HG03175 (cell line): ENCODE measurements at regions not wholly inside any gene's neighbourhood (a gene's known extent, or its start where the extent isn't known, plus 50 kb on each side); places are given as distances from the start of the nearest gene placed in this dataset.
"Not testable (repeated sequence)": the region's sequence is repeated elsewhere in the genome, so short reads cannot be mapped to it uniquely, and the experiment has no call there.

Experiments
- ATAC-seq: cut with Tn5 transposase; IDR thresholded peaks from one replicate; pipeline ENCODE4 v1.9.1; 2021; ENCODE audit warnings: mild to moderate bottlenecking, moderate library complexity; ENCODE audit not compliant: unreplicated experiment

DNA sequence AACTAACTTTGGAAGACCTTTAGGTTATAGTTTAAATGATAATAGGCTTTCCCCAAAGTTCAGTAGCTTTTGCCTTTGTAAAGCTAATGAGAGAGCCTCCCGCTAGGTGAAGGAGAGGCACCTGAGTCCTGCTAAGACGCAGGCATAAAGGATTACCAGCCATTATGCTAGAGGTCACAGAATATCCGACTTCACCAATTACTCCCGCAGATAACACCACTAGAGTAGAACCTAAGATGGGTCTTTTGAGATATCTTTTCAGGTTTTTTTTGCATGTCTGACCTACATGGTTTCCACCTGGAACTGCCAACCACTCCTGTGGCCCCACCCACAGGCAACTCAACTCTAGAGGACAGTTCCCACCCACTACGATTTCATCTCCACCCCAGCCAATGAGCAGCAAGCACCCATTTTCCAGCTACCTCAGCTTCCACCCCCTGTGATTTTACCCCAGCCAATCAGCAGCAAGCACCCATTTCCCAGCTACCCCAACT is 314.3 kb downstream of the BRD1 start:
- no peak for ATAC-seq

DNA sequence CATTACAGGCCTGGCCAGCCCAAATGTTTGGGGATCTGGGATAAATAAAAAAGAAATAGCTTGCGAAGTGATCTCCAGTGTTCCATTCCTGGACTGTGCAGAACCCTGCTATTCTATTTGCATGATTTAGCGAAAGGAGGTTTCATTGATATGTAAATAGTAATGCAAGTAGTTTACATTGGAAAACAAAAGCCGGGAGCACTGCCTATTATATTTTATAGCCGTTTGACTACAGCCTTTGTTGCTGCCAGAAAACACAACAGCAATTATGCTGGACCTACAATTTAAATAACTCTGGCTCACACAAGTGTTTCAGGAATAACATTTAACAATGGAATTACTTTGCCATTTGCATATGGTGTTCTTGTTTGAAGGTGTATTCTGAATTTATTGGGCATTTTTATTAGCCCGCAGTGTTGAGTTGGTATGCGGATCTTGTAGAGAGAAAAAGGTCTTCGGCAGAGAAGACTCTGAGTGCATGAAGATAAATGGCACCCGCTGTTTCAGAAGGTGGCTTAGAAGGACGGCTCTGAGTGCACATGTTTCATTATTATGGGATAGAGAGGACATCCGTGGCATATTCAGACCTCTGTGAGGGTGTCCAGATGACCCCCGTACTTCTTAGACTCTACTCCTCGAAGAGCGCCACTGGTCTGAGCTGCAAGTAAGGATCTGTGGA is 315.0 kb downstream of the BRD1 start:
- no peak for ATAC-seq

DNA sequence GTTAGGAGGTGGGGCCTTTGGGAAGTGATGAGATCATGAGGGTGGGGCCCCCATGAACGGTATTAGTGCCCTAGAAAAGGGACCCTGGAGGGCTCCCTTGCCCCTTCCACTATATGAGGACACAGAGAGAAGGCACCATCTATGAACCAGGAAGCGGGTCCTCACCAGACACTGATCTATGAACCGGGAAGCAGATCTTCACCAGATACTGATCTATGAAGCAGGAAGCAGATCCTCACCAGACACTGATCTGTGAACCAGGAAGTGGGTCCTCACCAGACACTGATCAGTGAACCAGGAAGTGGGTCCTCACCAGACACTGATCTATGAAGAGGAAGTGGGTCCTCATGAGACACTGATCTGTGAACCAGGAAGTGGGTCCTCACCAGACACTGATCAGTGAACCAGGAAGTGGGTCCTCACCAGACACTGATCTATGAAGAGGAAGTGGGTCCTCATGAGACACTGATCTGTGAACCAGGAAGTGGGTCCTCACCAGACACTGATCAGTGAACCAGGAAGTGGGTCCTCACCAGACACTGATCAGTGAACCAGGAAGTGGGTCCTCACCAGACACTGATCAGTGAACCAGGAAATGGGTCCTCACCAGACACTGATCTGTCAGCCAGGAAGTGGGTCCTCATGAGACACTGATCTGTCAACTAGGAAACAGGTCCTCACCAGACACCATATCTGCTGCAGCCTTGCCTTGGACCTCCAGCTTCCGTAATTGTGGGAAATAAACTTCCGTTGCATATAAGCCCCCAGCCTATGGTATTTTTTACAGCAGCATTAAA is 316.1 kb downstream of the BRD1 start:
- not testable (repeated sequence) for ATAC-seq

DNA sequence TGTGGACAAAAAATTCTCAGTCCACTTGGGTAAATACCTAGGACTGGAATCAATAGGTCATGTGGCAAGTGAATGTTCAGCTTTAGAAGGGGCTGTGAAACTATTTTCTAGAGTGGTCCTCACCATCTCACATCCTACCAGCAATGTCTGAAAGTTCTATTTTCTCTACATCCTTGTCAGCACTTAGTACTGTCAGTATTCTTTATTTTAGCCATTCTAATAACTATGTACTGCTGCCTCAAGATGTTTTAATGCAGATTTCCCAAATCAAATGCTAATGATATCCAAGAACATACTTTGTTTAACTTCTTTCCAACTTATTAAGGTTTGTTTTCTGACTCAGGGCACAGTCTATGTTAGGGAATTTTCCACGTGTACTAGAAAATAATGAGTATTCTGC is 317.0 kb downstream of the BRD1 start:
- no peak for ATAC-seq

DNA sequence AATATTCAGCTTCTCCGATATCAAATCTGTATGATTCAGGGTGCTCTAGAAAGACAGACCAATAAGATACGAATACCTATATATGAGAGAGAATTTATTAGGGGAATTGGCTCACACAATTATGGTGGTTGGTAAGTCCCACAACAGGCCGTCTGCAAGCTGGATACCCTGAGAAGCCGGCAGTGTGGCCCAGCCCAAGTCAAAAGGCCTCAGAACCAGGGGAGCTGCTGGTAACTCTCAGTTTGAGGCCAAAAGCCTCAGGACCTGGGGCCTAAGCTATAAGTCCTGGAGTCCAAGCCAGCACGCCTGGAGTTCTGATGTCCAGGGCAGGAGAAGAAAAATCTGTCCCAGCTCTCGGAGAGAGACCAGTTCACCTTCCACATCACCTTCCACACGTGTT is 318.7 kb downstream of the BRD1 start:
- ATAC-seq: no peak

DNA sequence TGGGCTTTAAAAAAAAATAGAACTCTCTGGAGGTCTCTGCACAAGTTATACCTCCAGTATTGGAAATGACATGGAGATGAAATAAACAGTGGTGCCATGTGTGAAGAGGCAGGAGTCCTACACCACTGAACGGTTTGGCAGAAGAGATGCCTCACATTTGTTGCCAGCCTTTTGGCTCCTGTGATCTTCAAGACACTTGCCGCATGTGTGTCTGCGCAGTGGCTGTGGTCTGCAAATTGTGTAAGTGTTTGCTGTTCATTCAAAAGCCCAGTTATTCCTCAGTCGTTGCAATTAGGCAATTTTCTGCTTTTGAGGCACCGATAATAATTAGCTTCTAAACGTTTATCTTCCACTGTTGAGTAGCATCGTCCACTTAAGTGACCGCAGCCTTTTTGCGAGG is 319.1 kb downstream of the BRD1 start:
- no peak for ATAC-seq

DNA sequence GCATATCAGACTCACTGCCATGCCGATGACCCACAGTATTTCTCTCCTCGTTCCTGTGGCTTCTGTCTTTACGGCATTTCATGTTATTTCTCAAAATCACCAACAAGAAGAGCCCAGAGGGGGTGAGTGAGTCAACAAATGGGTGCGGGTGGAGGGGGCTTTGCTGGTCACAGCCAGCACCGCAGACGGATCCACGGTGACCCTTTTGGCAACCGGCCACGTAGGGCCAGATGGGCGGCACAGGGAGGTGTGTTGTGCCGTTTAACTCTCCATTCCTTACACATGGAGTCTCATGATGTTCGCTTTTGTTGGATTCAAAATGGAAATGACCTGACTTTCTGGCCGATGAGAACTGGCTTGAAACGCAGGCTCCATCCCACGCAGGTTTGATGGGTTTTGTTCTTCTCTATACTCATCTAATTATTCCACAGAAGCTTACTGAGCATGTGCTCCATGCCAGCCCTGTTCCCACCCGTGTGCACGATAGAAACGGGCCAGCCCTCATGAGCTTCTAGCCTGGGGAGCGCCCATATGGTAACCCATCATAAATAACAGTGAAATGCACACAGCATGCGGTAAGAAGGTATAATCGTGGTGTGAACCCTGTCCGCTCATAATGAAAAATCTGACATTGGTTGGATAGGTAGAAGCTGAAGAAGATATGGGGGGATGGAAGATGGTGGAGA is 319.9 kb downstream of the BRD1 start:
- no peak for ATAC-seq

DNA sequence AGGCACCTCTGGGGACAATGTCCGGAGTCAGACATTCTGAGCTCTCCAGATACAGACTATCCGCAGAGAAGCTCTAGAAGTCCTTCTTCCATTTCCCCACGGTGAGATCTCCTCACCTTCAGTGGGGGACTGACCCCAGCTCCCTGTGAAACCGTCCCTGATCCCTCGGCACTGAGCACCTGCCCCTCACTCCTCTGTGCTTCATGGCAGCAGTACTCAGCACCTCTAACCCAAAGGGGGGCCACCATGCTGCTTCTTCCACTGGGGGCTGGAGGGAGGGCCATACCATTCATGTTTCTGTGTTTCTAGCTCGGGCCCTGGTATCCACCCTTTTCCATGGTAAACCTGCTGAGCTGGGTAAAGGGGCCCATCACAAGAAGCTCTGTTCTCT is 321.7 kb downstream of the BRD1 start:
- ATAC-seq: no peak

DNA sequence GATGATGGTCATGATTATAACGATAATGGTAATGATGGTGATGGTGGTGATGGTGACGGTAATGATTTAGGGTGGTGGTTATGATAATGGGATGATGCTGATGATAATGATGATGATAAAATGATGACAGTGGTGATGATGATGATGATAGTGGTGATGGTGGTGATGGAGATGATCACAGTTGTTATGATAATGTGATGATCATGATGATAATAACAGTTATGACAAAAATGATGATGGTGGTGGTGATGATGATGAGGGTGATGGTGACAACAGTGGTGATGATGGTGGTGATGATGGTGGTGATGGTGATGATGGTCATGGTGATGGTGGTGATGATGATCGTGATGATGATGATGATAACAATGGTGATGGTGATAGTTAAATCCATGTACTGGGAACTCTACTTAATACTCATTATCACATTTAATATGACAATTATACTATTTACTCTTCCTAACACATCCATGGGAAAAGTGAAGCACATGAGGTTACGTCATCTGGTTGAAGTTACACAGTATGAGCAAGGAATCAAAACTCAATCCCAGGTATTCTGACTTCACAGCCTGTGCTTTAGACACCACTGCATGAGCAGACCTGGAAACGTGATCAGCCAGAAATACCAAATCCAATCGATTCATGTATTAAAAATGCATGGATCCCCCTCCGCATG is 322.2 kb downstream of the BRD1 start:
- ATAC-seq: no peak

DNA sequence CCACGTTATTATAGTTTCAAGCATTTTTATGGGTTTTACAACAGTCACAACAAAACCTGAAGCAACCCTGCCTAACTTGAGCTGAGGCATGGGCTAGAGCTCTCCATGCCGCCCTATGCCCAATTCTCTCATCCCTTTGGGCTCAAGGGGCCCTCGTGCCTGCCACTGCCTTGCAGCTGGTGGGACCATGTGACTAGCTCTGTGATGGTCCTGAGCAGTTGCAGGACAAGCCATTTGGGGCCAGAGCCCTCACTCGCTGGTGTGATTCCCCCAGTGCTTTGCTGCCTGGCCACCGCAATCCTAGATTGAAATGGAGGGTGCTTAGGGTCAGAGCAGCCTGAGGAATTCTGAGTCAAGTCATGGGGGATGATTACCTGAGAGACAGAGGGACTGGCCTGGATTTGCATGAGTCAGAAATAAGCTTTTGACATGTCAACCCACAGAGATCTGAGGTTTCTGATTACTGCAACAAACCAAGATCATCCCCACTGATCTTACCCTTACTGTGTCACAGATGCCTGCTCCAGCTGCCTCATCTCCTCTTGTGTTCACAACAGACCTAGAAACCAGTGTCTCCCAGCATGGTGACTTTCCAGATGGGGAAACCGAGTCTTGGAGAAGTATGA is 323.7 kb downstream of the BRD1 start:
- no peak for ATAC-seq

DNA sequence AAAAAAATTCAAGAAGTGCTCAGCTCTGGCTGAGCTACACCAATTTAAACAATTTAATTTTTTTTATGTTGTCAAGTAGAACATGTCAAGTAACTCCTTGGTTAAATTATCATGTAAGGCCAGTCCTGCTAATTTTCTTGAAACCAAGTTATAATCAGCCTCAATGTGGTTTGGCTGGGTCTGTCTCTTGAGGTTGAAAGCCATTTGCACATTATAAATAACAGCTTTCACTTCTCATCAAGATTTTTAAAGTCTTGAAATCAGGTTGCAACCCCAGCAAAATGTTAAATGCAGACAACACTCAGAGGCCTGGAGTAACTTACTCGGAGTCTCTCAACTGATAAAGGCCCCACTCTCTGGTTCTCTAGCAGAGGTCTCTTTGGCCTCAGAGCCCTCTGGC is 324.4 kb downstream of the BRD1 start:
- no peak for ATAC-seq

DNA sequence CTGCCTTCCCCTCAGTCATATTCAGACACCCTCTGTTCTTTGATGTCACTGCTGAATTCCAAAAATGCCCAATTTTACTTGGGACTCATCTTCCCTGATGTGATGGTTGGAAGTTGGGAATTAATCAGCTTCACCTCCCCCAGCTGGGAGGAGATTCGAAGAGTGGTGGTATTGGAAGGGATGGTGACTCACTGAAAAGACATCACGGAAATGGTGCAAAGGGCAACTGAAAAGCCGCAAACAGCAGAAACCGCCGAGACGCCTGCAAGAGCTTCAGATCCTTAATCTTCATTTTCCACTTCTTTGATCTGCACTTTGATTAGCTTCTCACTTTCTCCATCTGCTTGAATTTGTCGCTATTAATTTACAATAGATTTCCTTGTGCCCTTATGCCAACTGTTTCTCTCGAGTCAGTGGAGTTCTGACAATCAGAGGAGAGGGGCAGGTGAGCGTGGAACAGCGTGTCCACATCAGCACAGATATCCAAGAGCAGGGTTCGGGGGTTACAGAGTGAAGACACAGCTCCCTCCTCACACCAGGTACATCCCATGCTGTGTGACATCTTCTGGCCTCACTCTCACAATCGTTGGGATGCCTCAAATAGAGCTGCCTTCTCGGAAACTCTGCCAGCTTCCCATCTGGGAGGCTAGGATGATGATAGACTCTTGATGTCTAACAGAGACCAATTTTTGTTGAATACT is 325.4 kb downstream of the BRD1 start:
- no peak for ATAC-seq

DNA sequence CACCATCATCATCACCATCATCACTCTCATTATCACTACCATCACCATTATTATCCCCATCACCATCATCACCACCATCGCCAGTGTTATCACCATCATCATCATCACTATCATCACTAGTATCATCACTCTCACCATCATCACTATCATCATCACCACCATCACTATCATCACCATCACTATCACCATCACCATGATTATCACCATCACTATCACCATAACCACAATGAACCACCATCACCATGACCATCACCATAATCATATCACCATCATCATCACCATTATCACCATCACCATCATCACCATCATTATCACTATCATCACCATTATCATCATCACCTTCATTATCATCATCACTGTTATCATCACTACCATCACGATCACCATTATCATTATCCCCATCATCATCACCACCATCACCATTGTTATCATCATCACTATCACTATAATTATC is 326.7 kb downstream of the BRD1 start:
- ATAC-seq: no peak

DNA sequence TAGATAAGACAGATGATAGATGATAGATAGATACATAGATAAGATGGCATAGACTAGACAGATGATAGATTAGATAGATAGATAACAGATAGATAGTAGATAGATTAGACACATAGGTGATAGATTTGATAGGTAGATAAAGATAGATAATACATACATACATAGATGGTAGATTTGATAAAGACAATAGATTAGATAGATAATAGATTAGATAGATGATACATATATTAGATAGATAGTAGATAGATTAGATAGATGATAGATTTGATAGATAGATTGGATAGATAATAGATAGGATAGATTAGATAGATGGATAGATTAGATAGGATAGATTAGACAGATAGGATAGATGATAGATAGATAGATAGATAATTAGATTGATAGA is 327.6 kb downstream of the BRD1 start:
- no peak for ATAC-seq

DNA sequence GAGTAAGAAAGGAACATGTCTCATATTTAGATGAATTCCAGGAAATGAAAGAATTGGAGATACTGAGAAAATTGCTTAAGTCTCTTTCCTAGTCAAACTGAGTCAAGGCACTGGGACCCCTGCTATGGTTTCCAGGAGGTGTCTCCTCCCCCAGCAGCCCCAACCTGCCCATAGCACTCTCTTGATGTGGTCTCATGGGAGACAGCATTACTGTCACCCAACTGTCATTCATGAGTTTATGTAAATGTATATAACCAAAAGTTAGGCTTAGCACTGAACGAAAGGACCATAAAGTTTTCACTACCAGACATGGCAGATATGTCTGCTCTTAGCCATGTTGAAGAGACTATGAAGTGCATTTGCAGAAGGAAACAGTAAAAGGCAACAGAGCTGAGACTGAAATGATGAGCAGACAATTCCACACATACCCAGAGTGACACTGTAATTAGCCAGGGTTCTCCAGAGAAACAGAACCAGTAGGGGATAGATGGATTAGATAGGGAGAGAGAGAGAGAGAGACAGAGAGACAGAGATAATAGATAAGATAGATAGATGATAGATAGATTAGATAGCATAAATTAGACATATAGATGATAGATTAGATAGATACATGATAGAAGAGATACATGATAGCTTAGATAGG is 328.1 kb downstream of the BRD1 start:
- no peak for ATAC-seq

DNA sequence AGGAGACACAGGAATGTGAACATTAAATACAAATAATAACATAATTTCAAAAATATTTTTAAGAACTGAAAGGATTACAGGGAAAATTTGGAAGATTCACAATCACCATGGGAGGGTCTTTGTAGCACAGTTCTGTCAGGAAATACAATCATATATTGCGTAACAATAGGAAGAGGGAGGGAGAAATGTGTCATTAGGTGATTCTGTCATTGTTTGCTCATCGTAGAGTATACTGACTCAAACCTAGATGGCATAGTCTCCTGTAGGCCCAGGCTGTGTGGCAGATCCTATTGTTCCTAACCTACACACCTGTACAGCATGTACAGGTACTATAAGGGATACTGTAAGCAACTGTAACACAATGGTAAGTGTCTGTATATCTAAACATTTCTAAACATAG is 330.4 kb downstream of the BRD1 start:
- no peak for ATAC-seq

DNA sequence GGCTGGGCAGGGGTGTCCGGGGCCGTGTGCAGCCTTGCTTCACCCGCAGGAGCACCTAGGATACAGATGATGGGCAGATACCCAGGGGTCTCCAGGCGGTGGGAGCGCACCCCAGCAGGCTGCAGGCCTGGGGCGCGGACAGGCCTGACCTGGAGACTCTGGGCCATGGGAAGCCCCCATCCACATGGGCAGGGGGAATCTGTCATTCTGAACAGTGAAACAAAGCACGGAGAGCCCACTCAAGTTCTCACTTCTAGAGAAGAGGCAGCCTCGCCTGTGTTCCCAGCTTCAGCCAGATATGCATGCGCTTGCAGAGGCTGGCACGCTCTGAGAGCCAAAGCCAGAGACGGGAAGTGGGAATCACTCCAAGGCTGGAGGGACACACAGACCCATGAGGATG is 333.1 kb downstream of the BRD1 start:
- ATAC-seq: no peak

DNA sequence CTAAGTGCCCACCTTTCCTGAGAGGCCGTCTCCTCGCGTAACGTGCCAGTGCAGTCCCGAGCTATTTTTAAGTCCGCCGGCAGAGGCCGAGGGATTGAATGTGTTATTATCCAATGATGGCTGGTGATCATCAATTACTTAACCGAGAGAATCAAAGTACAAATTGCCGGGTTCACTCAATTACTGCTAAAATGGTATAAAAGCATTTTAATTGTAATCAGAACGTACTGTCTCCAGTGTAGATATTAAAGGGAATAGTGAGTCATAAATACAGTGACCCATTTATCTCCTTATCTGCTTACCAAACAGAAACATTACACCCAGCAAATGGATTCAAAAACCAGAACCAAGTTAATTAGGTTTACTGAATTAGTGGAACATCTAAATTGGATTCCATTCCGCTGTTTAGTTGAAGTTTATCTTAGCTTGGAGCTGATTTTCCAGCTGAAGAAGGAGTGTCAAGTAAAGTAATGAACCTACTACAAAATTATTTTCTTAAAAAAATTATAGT is 334.9 kb downstream of the BRD1 start:
- ATAC-seq: no peak

DNA sequence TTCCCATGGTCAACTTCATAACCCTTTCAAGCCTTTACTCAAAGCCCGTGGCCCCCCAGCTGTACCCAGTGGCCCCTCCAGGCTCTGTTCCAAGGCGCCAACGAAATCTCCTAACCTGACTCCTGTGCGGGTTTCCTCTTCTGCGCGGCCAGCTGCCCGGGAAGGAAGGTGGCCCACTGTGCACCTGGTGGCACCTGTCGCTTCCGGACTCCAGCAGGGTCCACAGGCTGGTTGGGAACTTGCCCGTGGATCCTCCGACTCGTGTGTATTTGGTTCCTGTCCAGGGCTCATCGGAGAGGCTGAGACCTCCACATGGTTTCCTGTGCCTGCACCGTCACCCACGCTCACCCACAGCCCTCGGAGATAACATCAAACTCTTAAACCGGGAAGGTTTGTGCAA is 335.4 kb downstream of the BRD1 start:
- ATAC-seq: no peak

DNA sequence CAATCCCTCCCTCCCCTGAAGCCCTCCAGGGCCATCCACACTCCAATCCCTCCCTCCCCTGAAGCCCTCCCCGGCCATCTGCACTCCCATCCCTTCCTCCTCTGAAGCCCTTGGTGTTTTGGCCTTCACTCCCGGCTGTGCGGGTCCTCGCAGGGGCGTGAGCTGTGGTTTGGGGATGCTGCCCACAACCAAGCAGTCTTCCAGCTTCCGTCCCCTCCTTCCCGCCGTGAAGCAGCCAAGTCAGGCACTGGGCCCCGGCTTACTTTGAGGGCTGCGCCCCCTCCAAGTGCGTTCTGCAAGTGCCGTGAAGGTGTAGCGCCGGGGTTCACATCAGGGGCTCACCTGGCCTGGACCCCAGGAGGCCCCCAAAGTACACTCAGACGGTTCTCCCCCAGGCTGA is 335.9 kb downstream of the BRD1 start:
- no peak for ATAC-seq
